Neural cell (in vitro differentiated cells): ENCODE measurements at regions not wholly inside any gene's neighbourhood (a gene's known extent, or its start where the extent isn't known, plus 50 kb on each side); places are given as distances from the start of the nearest gene placed in this dataset.

Experiments
- CTCF ChIP-seq: fragments of 450-650 bp; IDR thresholded peaks from 2 replicates; pipeline ENCODE4 v1.5.1; 2014; ENCODE audit warnings: antibody characterized with exemption, mild to moderate bottlenecking, moderate library complexity; ENCODE audit not compliant: poor library complexity, severe bottlenecking
- EZH2 ChIP-seq: fragments of 200-600, 300-800 bp; shearing (Covaris generic), sonication (generic); IDR thresholded peaks from 2 replicates; pipeline ENCODE4 v1.6.1; 2014; ENCODE audit warnings: antibody characterized with exemption, low read length, borderline replicate concordance, mild to moderate bottlenecking; ENCODE audit not compliant: insufficient read depth, poor library complexity, severe bottlenecking
- POLR2AphosphoS5 ChIP-seq: IDR thresholded peaks from 2 replicates; pipeline ENCODE4 v1.6.1; 2012
- SMC3 ChIP-seq: fragments of 450-650 bp; conservative IDR thresholded peaks from 2 replicates; pipeline ENCODE4 v1.6.1; 2014; ENCODE audit warnings: antibody characterized with exemption, mild to moderate bottlenecking, moderate library complexity; ENCODE audit not compliant: poor library complexity
- TAF1 ChIP-seq: IDR thresholded peaks from 2 replicates; pipeline ENCODE4 v1.6.1; 2012; ENCODE audit warnings: low read depth

GRCh38 chr9:19937121-19937520 is 148.3 kb upstream of the SLC24A2 start:
- no peak for TF ChIP-seq CTCF
- TF ChIP-seq TAF1 = no peak
- no peak for TF ChIP-seq SMC3
- TF ChIP-seq POLR2AphosphoS5 = no peak
- TF ChIP-seq EZH2 = no peak
